ENCODE measurements at regions not wholly inside any gene's neighbourhood (a gene's known extent, or its start where the extent isn't known, plus 50 kb on each side); places are given as distances from the start of the nearest gene placed in this dataset.

GRCh38 chr1:243926299-243926698 is 76.3 kb upstream of the AKT3 start:
- Histone ChIP-seq H3K27ac (no peak overlapping the region), H3K9me3 (no peaks in the 10 kb centered on the region), H3K4me1 (no peaks in the 10 kb centered on the region), H3K27me3 (no peaks in the 10 kb centered on the region), H3K36me3 (no peaks in the 10 kb centered on the region), H3K4me3 (replicated peaks in 1 of 3) (no peak overlapping the region)
- TF ChIP-seq, protein P1, sequence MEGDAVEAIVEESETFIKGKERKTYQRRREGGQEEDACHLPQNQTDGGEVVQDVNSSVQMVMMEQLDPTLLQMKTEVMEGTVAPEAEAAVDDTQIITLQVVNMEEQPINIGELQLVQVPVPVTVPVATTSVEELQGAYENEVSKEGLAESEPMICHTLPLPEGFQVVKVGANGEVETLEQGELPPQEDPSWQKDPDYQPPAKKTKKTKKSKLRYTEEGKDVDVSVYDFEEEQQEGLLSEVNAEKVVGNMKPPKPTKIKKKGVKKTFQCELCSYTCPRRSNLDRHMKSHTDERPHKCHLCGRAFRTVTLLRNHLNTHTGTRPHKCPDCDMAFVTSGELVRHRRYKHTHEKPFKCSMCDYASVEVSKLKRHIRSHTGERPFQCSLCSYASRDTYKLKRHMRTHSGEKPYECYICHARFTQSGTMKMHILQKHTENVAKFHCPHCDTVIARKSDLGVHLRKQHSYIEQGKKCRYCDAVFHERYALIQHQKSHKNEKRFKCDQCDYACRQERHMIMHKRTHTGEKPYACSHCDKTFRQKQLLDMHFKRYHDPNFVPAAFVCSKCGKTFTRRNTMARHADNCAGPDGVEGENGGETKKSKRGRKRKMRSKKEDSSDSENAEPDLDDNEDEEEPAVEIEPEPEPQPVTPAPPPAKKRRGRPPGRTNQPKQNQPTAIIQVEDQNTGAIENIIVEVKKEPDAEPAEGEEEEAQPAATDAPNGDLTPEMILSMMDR (IDR thresholded peaks at IDR 0.05) = no peak
- no peak for TF ChIP-seq POLR2A (IDR thresholded peaks at IDR 0.05)
- no peak for DNase-seq
- 66 to 71% methylated on average over 8 of the region's 8 CpGs for WGBS, 2 donors
- intact Hi-C loops (cut with DNase I) = no loop called here

GRCh38 chr1:243924588-243925349 is 74.7 kb upstream of the AKT3 start:
- Histone ChIP-seq H3K36me3 (no peaks in the 10 kb centered on the region), H3K9me3 (no peaks in the 10 kb centered on the region), H3K4me1 (no peaks in the 10 kb centered on the region), H3K4me3 (replicated peaks in 1 of 3) (no peak overlapping the region), H3K27ac (no peak overlapping the region), H3K27me3 (no peaks in the 10 kb centered on the region)
- WGBS, 2 donors = 58 to 60% methylated on average over 10 to 11 of the region's 11 CpGs
- intact Hi-C loops (cut with DNase I) = no loop called here
- DNase-seq = no peak
- TF ChIP-seq, protein P1 (IDR thresholded peaks at IDR 0.05) = no peak
- no peak for TF ChIP-seq POLR2A (IDR thresholded peaks at IDR 0.05)

DNA sequence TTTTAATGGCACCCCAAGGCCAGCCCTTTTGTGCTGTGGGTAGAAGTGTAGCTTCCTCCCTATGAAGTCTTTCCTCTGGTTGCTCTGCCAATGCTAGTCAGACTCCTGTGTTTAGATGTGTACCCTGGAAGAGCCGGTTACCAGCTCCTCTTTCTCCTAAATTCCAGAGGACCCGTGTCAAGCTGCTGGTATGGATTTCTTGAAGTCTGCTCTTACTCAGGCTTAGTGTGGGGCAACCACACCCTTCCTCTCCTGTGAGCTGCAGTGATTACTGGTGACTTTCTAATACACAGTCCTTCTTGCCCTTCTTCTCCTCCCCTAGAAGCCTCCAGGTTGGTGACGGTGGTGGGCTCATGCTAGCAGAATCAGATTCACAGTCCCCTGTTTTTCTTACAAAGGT is 74.1 kb upstream of the AKT3 start:
- Histone ChIP-seq H3K27ac (no peak overlapping the region), H3K4me1 (no peaks in the 10 kb centered on the region), H3K9me3 (no peaks in the 10 kb centered on the region), H3K36me3 (no peaks in the 10 kb centered on the region), H3K27me3 (no peaks in the 10 kb centered on the region), H3K4me3 (replicated peaks in 1 of 3) (no peak overlapping the region)
- 76 to 77% methylated on average over 3 of the region's 3 CpGs for WGBS, 2 donors
- intact Hi-C loops (cut with DNase I) = no loop called here
- TF ChIP-seq, protein P1 (IDR thresholded peaks at IDR 0.05) = no peak
- TF ChIP-seq POLR2A (IDR thresholded peaks at IDR 0.05) = no peak
- DNase-seq = no peak

DNA sequence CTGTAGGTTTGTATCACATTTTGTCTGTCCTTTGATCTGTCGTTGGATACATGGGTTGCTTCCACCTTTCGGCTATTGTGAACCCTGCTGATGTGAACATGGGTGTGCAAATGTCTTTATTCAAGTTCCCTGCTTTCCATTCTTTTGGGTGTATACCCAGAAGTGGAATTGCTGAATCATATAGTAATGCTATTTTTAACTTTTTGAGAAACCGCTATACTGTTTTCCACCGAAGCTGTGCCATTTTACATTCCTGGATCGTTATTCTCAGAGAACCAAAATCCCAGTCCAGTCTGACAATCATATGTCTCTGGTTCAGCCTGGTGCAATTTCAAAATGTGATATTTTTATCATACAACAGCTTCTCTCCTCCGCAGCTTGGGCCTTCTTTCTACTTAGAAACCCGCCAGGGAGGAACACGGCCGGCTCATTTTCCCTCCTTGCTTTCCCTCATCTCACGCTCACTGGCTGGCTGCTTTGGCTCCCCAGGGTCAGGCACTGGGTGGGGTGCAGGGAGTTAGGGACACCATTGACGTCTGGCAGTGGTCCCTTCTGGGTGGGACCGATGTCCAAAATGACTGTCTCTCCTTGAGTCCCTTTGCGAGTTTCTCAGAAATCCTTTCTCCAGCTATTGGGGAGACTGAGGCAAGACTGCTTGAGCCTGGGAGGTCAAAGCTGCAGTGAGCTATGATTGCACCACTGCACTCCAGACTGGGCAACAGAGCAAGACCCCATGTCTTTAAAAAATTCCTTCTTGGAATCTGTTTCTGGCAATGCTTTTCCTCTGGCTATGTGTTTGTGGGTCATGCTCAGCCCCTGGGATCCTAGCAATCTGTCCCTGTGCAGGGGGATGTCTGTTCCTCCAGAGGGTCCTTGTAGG is 73.5 kb upstream of the AKT3 start:
- no peak for DNase-seq
- no peaks in the 10 kb centered on the region for H3K9me3 ChIP-seq
- intact Hi-C loops (cut with DNase I) = no loop called here

More for the DNA sequence above, 73.5 kb upstream of the AKT3 start:
- 86 to 90% methylated on average over 13 of the region's 13 CpGs for WGBS, 2 donors
- no peak for TF ChIP-seq POLR2A (IDR thresholded peaks at IDR 0.05)
- TF ChIP-seq, protein P1 (IDR thresholded peaks at IDR 0.05) = no peak
- H3K27ac ChIP-seq = no peak overlapping the region
- no peak overlapping the region for H3K4me3 ChIP-seq (replicated peaks in 1 of 3)
- H3K36me3 ChIP-seq = no peaks in the 10 kb centered on the region
- H3K27me3 ChIP-seq = no peaks in the 10 kb centered on the region
- H3K4me1 ChIP-seq = no peaks in the 10 kb centered on the region
